ENCODE measurements at regions not wholly inside any gene's neighbourhood (a gene's known extent, or its start where the extent isn't known, plus 50 kb on each side); places are given as distances from the start of the nearest gene placed in this dataset.

GRCh38 chr11:15347969-15348734, 233.4 kb downstream of the INSC start (continued):
- TF ChIP-seq HOMEZ (CRISPR knock-in tag; IDR thresholded peaks at IDR 0.05; ENCODE audit: low read depth) (no peak), ZNF138 (CRISPR knock-in tag; IDR thresholded peaks at IDR 0.05; ENCODE audit: low read depth) (no peak)

GRCh38 chr11:15349413-15349812, 234.7 kb downstream of the INSC start:
- H3K36me3 ChIP-seq (replicated peaks in 1 of 2; ENCODE audit: control insufficient read depth in 1 of 2, insufficient read depth in 2 of 2, low read length in 2 of 2), result no peaks in the 10 kb centered on the region

More at GRCh38 chr11:15349413-15349812, 234.7 kb downstream of the INSC start:
- Histone ChIP-seq H3K9ac (ENCODE audit: insufficient read depth, low read depth, low read length) (no peak overlapping the region), H3K79me2 (ENCODE audit: insufficient read depth, low read length) (no peaks in the 10 kb centered on the region), H4K20me1 (ENCODE audit: insufficient read depth, low read length) (no peaks in the 10 kb centered on the region), H2AFZ (ENCODE audit: low read length) (no peak overlapping the region), H3K9me3 (ENCODE audit: low read length) (no peaks in the 10 kb centered on the region), H3K4me2 (ENCODE audit: low read depth, low read length) (no peak overlapping the region), H3K4me1 (ENCODE audit: insufficient read depth, low read length) (no peaks in the 10 kb centered on the region), H3K27ac (ENCODE audit: extremely low read length, insufficient read depth, low read length) (no peak overlapping the region), H3K27me3 (ENCODE audit: control insufficient read depth in 1 of 2, insufficient read depth in 2 of 2, low read length in 2 of 2) (no peaks in the 10 kb centered on the region), H3K4me3 (replicated peaks in 1 of 3; ENCODE audit: insufficient read depth in 1 of 3, low read depth in 2 of 3, low read length in 3 of 3) (no peak overlapping the region)
- POLR2A ChIA-PET, result no interaction called here
- intact Hi-C loops (cut with micrococcal nuclease; ENCODE audit: unreplicated experiment) (no loop called here), in situ Hi-C loops (cut with HindIII; ENCODE audit: extremely low pct_ligation_motif_present, low pct_unique_long_range_greater_than_20kb) (no loop called here)
- ATAC-seq (no peak), FAIRE-seq (no peak), DNase-seq (ENCODE audit: low spot score) (no peak)
- CTCF ChIA-PET (ENCODE audit: low intra/inter-chr PET ratio, low total read pairs), result no interaction called here
- TF ChIP-seq TEAD3 (CRISPR knock-in tag; optimal IDR thresholded peaks at IDR 0.05; ENCODE audit: borderline replicate concordance), result no peak
- no peak for TF ChIP-seq ZNF775 (CRISPR knock-in tag; IDR thresholded peaks at IDR 0.05; ENCODE audit: borderline replicate concordance)
- no peak for TF ChIP-seq AKNA (CRISPR knock-in tag; IDR thresholded peaks at IDR 0.05; ENCODE audit: borderline replicate concordance)
- no peak for TF ChIP-seq ZFP91 (CRISPR knock-in tag; IDR thresholded peaks at IDR 0.05; ENCODE audit: borderline replicate concordance)
- TF ChIP-seq ZBTB44 (CRISPR knock-in tag; IDR thresholded peaks at IDR 0.05), result no peak
- no peak for TF ChIP-seq ZNF670 (CRISPR knock-in tag; IDR thresholded peaks at IDR 0.05; ENCODE audit: borderline replicate concordance)
- TF ChIP-seq YY1 (IDR thresholded peaks at IDR 0.05; ENCODE audit: insufficient read depth, insufficient replicate concordance, low read depth, low read length), result no peak
- TF ChIP-seq ZBTB21 (CRISPR knock-in tag; IDR thresholded peaks at IDR 0.05), result no peak
- WGBS (ENCODE audit: low lambda C conversion rate), result 0% methylated on average over 1 of the region's 1 CpG
- BruUV-seq (replicated peaks), result no TSS peak
